ENCODE measurements at regions not wholly inside any gene's neighbourhood (a gene's known extent, or its start where the extent isn't known, plus 50 kb on each side); places are given as distances from the start of the nearest gene placed in this dataset.

DNA sequence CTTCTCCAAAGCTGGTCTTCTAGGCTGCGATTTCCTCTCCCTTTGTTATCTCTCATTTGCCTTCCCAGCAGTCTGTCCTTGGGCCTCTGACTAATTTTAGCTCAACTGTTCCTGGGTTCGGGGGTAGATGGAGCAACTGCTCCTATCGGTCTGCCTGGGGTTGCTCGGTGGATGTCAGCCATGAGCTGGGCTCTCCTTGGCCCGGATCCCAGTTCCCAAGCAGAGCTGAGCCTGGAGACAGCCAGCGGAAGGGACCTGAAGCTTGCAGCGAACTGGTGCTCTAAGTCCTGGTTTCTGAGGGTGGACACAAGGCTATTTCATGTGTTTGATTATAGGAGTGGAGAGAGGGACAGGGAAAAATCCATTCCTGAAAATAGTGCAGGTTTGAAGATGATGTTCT lies 423.0 kb downstream of the RPS6KC1 start:
- Histone ChIP-seq H3K4me1 (ENCODE audit: control insufficient read depth, low read length) (no peaks in the 10 kb centered on the region), H3K9me3 (ENCODE audit: control insufficient read depth, insufficient read depth, low read length) (no peaks in the 10 kb centered on the region), H3K36me3 (ENCODE audit: control insufficient read depth, low read length) (no peaks in the 10 kb centered on the region), H4K20me1 (ENCODE audit: control insufficient read depth, insufficient read depth, low read depth, low read length) (no peaks in the 10 kb centered on the region), H3F3A (ENCODE audit: control insufficient read depth, insufficient read depth) (no peaks in the 10 kb centered on the region), H3K4me3 (ENCODE audit: low read length) (no peak overlapping the region), H3K27me3 (ENCODE audit: control insufficient read depth, low read length) (no peaks in the 10 kb centered on the region), H3K27ac (ENCODE audit: low read depth, low read length) (no peak overlapping the region), H3K79me2 (ENCODE audit: control insufficient read depth, low read length) (no peaks in the 10 kb centered on the region), H3K4me2 (ENCODE audit: low read length) (no peak overlapping the region), H3K9me2 (replicated peaks; ENCODE audit: control insufficient read depth, low read length) (no peaks in the 10 kb centered on the region)
- TF ChIP-seq, protein P1, sequence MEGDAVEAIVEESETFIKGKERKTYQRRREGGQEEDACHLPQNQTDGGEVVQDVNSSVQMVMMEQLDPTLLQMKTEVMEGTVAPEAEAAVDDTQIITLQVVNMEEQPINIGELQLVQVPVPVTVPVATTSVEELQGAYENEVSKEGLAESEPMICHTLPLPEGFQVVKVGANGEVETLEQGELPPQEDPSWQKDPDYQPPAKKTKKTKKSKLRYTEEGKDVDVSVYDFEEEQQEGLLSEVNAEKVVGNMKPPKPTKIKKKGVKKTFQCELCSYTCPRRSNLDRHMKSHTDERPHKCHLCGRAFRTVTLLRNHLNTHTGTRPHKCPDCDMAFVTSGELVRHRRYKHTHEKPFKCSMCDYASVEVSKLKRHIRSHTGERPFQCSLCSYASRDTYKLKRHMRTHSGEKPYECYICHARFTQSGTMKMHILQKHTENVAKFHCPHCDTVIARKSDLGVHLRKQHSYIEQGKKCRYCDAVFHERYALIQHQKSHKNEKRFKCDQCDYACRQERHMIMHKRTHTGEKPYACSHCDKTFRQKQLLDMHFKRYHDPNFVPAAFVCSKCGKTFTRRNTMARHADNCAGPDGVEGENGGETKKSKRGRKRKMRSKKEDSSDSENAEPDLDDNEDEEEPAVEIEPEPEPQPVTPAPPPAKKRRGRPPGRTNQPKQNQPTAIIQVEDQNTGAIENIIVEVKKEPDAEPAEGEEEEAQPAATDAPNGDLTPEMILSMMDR (IDR thresholded peaks at IDR 0.05; ENCODE audit: low read depth, low read length, poor library complexity, severe bottlenecking), result no peak
- no peak for TF ChIP-seq EZH2phosphoT487 (IDR thresholded peaks at IDR 0.05; ENCODE audit: borderline replicate concordance, low read length)

- Histone ChIP-seq H3K4me2 (ENCODE audit: low read length) (no peak overlapping the region), H3K27me3 (ENCODE audit: control insufficient read depth, low read length) (no peaks in the 10 kb centered on the region), H3K27ac (ENCODE audit: low read depth, low read length) (no peak overlapping the region), H4K20me1 (ENCODE audit: control insufficient read depth, insufficient read depth, low read depth, low read length) (no peaks in the 10 kb centered on the region), H3K79me2 (ENCODE audit: control insufficient read depth, low read length) (no peaks in the 10 kb centered on the region), H3K9me2 (replicated peaks; ENCODE audit: control insufficient read depth, low read length) (no peaks in the 10 kb centered on the region), H3K9me3 (ENCODE audit: control insufficient read depth, insufficient read depth, low read length) (no peaks in the 10 kb centered on the region), H3K4me1 (ENCODE audit: control insufficient read depth, low read length) (no peaks in the 10 kb centered on the region), H3K4me3 (ENCODE audit: low read length) (no peak overlapping the region), H3K36me3 (ENCODE audit: control insufficient read depth, low read length) (no peaks in the 10 kb centered on the region), H3F3A (ENCODE audit: control insufficient read depth, insufficient read depth) (no peaks in the 10 kb centered on the region)
- no peak for TF ChIP-seq EZH2phosphoT487 (IDR thresholded peaks at IDR 0.05; ENCODE audit: borderline replicate concordance, low read length)
- TF ChIP-seq, protein P1 (IDR thresholded peaks at IDR 0.05; ENCODE audit: low read depth, low read length, poor library complexity, severe bottlenecking), result no peak
Observed at GRCh38 chr1:213481395-213481794, 430.4 kb downstream of the RPS6KC1 start.

GRCh38 chr1:213484333-213484732 lies 433.3 kb downstream of the RPS6KC1 start:
- no peaks in the 10 kb centered on the region for H3K9me3 ChIP-seq (ENCODE audit: control insufficient read depth, insufficient read depth, low read length)
- H3F3A ChIP-seq (ENCODE audit: control insufficient read depth, insufficient read depth), result no peaks in the 10 kb centered on the region
- no peak overlapping the region for H3K4me2 ChIP-seq (ENCODE audit: low read length)
- H4K20me1 ChIP-seq (ENCODE audit: control insufficient read depth, insufficient read depth, low read depth, low read length), result no peaks in the 10 kb centered on the region
- H3K9me2 ChIP-seq (replicated peaks; ENCODE audit: control insufficient read depth, low read length), result no peaks in the 10 kb centered on the region
- H3K36me3 ChIP-seq (ENCODE audit: control insufficient read depth, low read length), result no peaks in the 10 kb centered on the region
- no peak overlapping the region for H3K4me3 ChIP-seq (ENCODE audit: low read length)
- TF ChIP-seq, protein P1 (IDR thresholded peaks at IDR 0.05; ENCODE audit: low read depth, low read length, poor library complexity, severe bottlenecking), result no peak
- no peak for TF ChIP-seq EZH2phosphoT487 (IDR thresholded peaks at IDR 0.05; ENCODE audit: borderline replicate concordance, low read length)
- H3K4me1 ChIP-seq (ENCODE audit: control insufficient read depth, low read length), result no peaks in the 10 kb centered on the region
- no peaks in the 10 kb centered on the region for H3K27me3 ChIP-seq (ENCODE audit: control insufficient read depth, low read length)
- no peaks in the 10 kb centered on the region for H3K79me2 ChIP-seq (ENCODE audit: control insufficient read depth, low read length)
- H3K27ac ChIP-seq (ENCODE audit: low read depth, low read length), result no peak overlapping the region

DNA sequence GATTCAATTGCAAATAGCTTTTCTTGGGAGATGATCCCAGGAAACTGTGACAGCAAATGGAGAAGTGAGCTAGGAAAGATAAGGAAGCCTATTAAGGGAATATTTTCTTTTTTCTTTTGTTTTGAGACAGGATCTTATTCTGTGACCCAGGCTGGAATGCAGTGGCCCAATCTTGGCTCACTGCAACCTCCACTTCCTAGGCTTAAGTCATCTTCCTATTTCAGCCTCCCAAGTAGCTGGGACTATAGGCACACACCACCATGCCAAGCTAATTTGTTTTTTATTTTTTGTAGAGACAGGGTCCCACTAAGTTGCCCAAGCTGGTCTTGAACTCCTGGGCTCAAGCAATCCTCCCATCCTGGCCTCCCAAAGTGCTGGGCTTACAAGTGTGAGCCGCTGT lies 433.7 kb downstream of the RPS6KC1 start:
- Histone ChIP-seq H4K20me1 (ENCODE audit: control insufficient read depth, insufficient read depth, low read depth, low read length) (no peaks in the 10 kb centered on the region), H3K4me1 (ENCODE audit: control insufficient read depth, low read length) (no peaks in the 10 kb centered on the region), H3K9me3 (ENCODE audit: control insufficient read depth, insufficient read depth, low read length) (no peaks in the 10 kb centered on the region), H3K4me3 (ENCODE audit: low read length) (no peak overlapping the region), H3K9me2 (replicated peaks; ENCODE audit: control insufficient read depth, low read length) (no peaks in the 10 kb centered on the region), H3F3A (ENCODE audit: control insufficient read depth, insufficient read depth) (no peaks in the 10 kb centered on the region), H3K4me2 (ENCODE audit: low read length) (no peak overlapping the region), H3K79me2 (ENCODE audit: control insufficient read depth, low read length) (no peaks in the 10 kb centered on the region), H3K27ac (ENCODE audit: low read depth, low read length) (no peak overlapping the region), H3K27me3 (ENCODE audit: control insufficient read depth, low read length) (no peaks in the 10 kb centered on the region), H3K36me3 (ENCODE audit: control insufficient read depth, low read length) (no peaks in the 10 kb centered on the region)
- TF ChIP-seq, protein P1 (IDR thresholded peaks at IDR 0.05; ENCODE audit: low read depth, low read length, poor library complexity, severe bottlenecking), result no peak
- TF ChIP-seq EZH2phosphoT487 (IDR thresholded peaks at IDR 0.05; ENCODE audit: borderline replicate concordance, low read length), result no peak
